HL-60 (cell line): ENCODE measurements at regions not wholly inside any gene's neighbourhood (a gene's known extent, or its start where the extent isn't known, plus 50 kb on each side); places are given as distances from the start of the nearest gene placed in this dataset.

Experiments
- CTCF ChIP-seq: IDR thresholded peaks from one replicate; pipeline ENCODE4 v1.5.1; 2011; ENCODE audit warnings: low read length, control low read depth, inconsistent platforms; ENCODE audit not compliant: insufficient read depth
- GABPA ChIP-seq: IDR thresholded peaks from 2 replicates; pipeline ENCODE4 v1.6.1; 2012; ENCODE audit warnings: low read depth
- REST ChIP-seq: IDR thresholded peaks from 2 replicates; pipeline ENCODE4 v1.6.1; 2012; ENCODE audit warnings: low read depth; ENCODE audit not compliant: insufficient replicate concordance

GRCh38 chr5:84549054-84549453 is 164.4 kb upstream of the EDIL3 start:
- TF ChIP-seq REST: no peak
- TF ChIP-seq CTCF: no peak
- no peak for TF ChIP-seq GABPA
